HEK293 (cell line): ENCODE measurements at regions not wholly inside any gene's neighbourhood (a gene's known extent, or its start where the extent isn't known, plus 50 kb on each side); places are given as distances from the start of the nearest gene placed in this dataset.

Source experiments
- CTCF ChIA-PET: fragments of 350-600 bp; formaldehyde crosslinking; extraction: SDS; loops from one replicate; lab custom pipeline; 2021; ENCODE audit warnings: antibody characterized with exemption; lab: Yijun Ruan, JAX
- POLR2A ChIA-PET: fragments of 300-600 bp; formaldehyde crosslinking; extraction: SDS; loops from one replicate; lab custom pipeline; 2020; ENCODE audit warnings: antibody characterized with exemption, inconsistent platforms; lab: Yijun Ruan, JAX
- H3K27ac ChIP-seq: fragments of 200-500 bp; sonication (Bioruptor generic); 2 replicates; pipeline ENCODE4 v1.5.1; 2014; ENCODE audit warnings: low read depth, low read length, control low read depth, inconsistent platforms; ENCODE audit errors: extremely low read depth
- H3K36me3 ChIP-seq, 2 experiments: fragments of 200-500 bp in 1 of 2; sonication (Bioruptor generic) in 1 of 2; 1 replicate in 1 of 2; 2 replicates in 1 of 2; pipeline ENCODE4 v1.5.1; 2014 to 2017; ENCODE audit warnings: inconsistent platforms in 2 of 2, low read length in 2 of 2; ENCODE audit not compliant: control insufficient read depth in 2 of 2, insufficient read depth in 1 of 2
- H3K4me1 ChIP-seq: fragments of 200-500 bp; sonication (Bioruptor generic); 2 replicates; pipeline ENCODE4 v1.5.1; 2014; ENCODE audit warnings: mild to moderate bottlenecking, low read length, inconsistent platforms; ENCODE audit not compliant: control insufficient read depth, insufficient read depth
- H3K4me3 ChIP-seq: 2 replicates; pipeline ENCODE4 v1.5.1; 2011; ENCODE audit warnings: low read depth, mild to moderate bottlenecking, control low read depth, low read length, moderate library complexity
- H3K9me3 ChIP-seq: fragments of 200-500 bp; sonication (Bioruptor generic); 2 replicates; pipeline ENCODE4 v1.5.1; 2014; ENCODE audit warnings: low read depth, low read length, inconsistent platforms; ENCODE audit not compliant: control insufficient read depth, insufficient read depth
- AEBP2 ChIP-seq: fragments of 450-650 bp; formaldehyde crosslinking; IDR thresholded peaks from 2 replicates; pipeline ENCODE4 v1.5.1; 2016; ENCODE audit warnings: missing biosample characterization, missing genetic modification characterization, borderline replicate concordance
- BCL11B ChIP-seq: fragments of 450-650 bp; formaldehyde crosslinking; IDR thresholded peaks from 2 replicates; pipeline ENCODE4 v1.5.1; 2016; ENCODE audit warnings: low read depth, missing biosample characterization, missing genetic modification characterization
- GLI2 ChIP-seq: fragments of 450-650 bp; formaldehyde crosslinking; IDR thresholded peaks from 2 replicates; pipeline ENCODE4; 2017; ENCODE audit warnings: missing biosample characterization, missing genetic modification characterization, low read depth, borderline replicate concordance
- GLIS1 ChIP-seq: fragments of 450-650 bp; formaldehyde crosslinking; IDR thresholded peaks from 2 replicates; pipeline ENCODE4 v1.5.1; 2016; ENCODE audit warnings: missing biosample characterization, missing genetic modification characterization
- HIC1 ChIP-seq: fragments of 450-650 bp; formaldehyde crosslinking; IDR thresholded peaks from 2 replicates; pipeline ENCODE4 v1.5.1; 2016; ENCODE audit warnings: missing biosample characterization, missing genetic modification characterization
- PRDM1 ChIP-seq: fragments of 450-650 bp; formaldehyde crosslinking; IDR thresholded peaks from 2 replicates; pipeline ENCODE4; 2016; ENCODE audit warnings: missing biosample characterization, missing genetic modification characterization
- PRDM2 ChIP-seq: fragments of 450-650 bp; formaldehyde crosslinking; IDR thresholded peaks from 2 replicates; pipeline ENCODE4 v1.5.1; 2016; ENCODE audit warnings: missing biosample characterization, missing genetic modification characterization, borderline replicate concordance
- SP7 ChIP-seq: fragments of 450-650 bp; formaldehyde crosslinking; IDR thresholded peaks from 2 replicates; pipeline ENCODE4 v1.5.1; 2016; ENCODE audit warnings: missing biosample characterization, missing genetic modification characterization
- ZNF132 ChIP-seq: fragments of 450-650 bp; formaldehyde crosslinking; IDR thresholded peaks from 2 replicates; pipeline ENCODE4 v1.5.1; 2017; ENCODE audit warnings: missing biosample characterization, missing genetic modification characterization, borderline replicate concordance
- ZNF155 ChIP-seq: fragments of 450-650 bp; formaldehyde crosslinking; IDR thresholded peaks from 2 replicates; pipeline ENCODE4 v1.5.1; 2016; ENCODE audit warnings: missing biosample characterization, missing genetic modification characterization
- ZNF214 ChIP-seq: fragments of 450-650 bp; formaldehyde crosslinking; IDR thresholded peaks from 2 replicates; pipeline ENCODE4 v1.5.1; 2017; ENCODE audit warnings: missing biosample characterization, mild to moderate bottlenecking, missing genetic modification characterization, borderline replicate concordance
- ZNF239 ChIP-seq: fragments of 450-650 bp; formaldehyde crosslinking; IDR thresholded peaks from 2 replicates; pipeline ENCODE4 v1.5.1; 2016; ENCODE audit warnings: missing biosample characterization, missing genetic modification characterization
- ZNF302 ChIP-seq: fragments of 450-650 bp; formaldehyde crosslinking; IDR thresholded peaks from 2 replicates; pipeline ENCODE4 v1.5.1; 2016; ENCODE audit warnings: missing biosample characterization, missing genetic modification characterization, low read depth
- ZNF341 ChIP-seq: fragments of 450-650 bp; formaldehyde crosslinking; IDR thresholded peaks from 2 replicates; pipeline ENCODE4; 2016; ENCODE audit warnings: low read depth, missing biosample characterization, missing genetic modification characterization
- ZNF354C ChIP-seq: fragments of 450-650 bp; formaldehyde crosslinking; IDR thresholded peaks from 2 replicates; pipeline ENCODE4 v1.5.1; 2016; ENCODE audit warnings: missing biosample characterization, missing genetic modification characterization, low read depth, borderline replicate concordance
- ZNF624 ChIP-seq: fragments of 450-650 bp; formaldehyde crosslinking; IDR thresholded peaks from 2 replicates; pipeline ENCODE4 v1.5.1; 2017; ENCODE audit warnings: missing biosample characterization, missing genetic modification characterization
- ZNF837 ChIP-seq: fragments of 450-650 bp; formaldehyde crosslinking; IDR thresholded peaks from 2 replicates; pipeline ENCODE4 v1.5.1; 2016; ENCODE audit warnings: missing biosample characterization, missing genetic modification characterization
- TF ChIP-seq, protein P1 (sequence below): fragments of 450-650 bp; formaldehyde crosslinking; IDR thresholded peaks from 2 replicates; pipeline ENCODE4 v1.5.1; 2017; ENCODE audit warnings: missing biosample characterization, missing genetic modification characterization

DNA sequence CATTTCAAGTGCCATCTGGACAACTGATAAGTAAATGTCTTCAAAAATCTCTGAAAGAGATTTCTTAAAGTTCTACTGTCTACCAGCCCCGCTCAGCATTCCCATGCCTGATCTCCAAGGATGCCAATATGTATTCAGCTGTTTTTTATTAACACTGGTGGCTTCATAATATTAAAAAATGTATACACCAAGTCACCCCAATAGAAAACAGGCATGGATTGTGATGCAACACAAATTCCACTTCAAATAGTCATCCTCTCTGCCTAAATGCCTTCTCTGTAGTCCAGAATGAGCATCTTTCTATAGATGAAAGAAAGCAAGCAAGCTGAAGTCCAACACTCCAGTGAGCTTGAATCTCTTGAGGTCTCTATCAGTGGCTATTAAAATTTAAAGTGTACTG, 152.2 kb upstream of the PPARGC1A start:
- no peaks in the 10 kb centered on the region for H3K9me3 ChIP-seq
- H3K4me3 ChIP-seq, result no peak overlapping the region
- no peaks in the 10 kb centered on the region for H3K36me3 ChIP-seq
- POLR2A ChIA-PET, result no interaction called here
- TF ChIP-seq ZNF341 (tag by site-specific recombination), result no peak
- TF ChIP-seq ZNF624 (tag by site-specific recombination), result no peak
- no peak for TF ChIP-seq PRDM1 (tag by site-specific recombination)
- no peak for TF ChIP-seq ZNF837
- TF ChIP-seq PRDM2 (tag by site-specific recombination), result no peak
- no peak for TF ChIP-seq AEBP2 (tag by site-specific recombination)
- TF ChIP-seq GLIS1 (tag by site-specific recombination), result no peak
- no peak for TF ChIP-seq ZNF239 (tag by site-specific recombination)
- no peak for TF ChIP-seq BCL11B (tag by site-specific recombination)
- no peak for TF ChIP-seq ZNF214 (tag by site-specific recombination)
- no peak for TF ChIP-seq GLI2 (tag by site-specific recombination)
- no peak for TF ChIP-seq SP7 (tag by site-specific recombination)
- TF ChIP-seq ZNF155 (tag by site-specific recombination), result no peak
- no peak for TF ChIP-seq ZNF302 (tag by site-specific recombination)
- TF ChIP-seq, protein P1, sequence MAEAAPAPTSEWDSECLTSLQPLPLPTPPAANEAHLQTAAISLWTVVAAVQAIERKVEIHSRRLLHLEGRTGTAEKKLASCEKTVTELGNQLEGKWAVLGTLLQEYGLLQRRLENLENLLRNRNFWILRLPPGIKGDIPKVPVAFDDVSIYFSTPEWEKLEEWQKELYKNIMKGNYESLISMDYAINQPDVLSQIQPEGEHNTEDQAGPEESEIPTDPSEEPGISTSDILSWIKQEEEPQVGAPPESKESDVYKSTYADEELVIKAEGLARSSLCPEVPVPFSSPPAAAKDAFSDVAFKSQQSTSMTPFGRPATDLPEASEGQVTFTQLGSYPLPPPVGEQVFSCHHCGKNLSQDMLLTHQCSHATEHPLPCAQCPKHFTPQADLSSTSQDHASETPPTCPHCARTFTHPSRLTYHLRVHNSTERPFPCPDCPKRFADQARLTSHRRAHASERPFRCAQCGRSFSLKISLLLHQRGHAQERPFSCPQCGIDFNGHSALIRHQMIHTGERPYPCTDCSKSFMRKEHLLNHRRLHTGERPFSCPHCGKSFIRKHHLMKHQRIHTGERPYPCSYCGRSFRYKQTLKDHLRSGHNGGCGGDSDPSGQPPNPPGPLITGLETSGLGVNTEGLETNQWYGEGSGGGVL (tag by site-specific recombination), result no peak
- TF ChIP-seq ZNF132, result no peak
- no peak for TF ChIP-seq ZNF354C (tag by site-specific recombination)
- TF ChIP-seq HIC1 (tag by site-specific recombination), result no peak
- H3K4me1 ChIP-seq, result no peaks in the 10 kb centered on the region
- CTCF ChIA-PET, result no interaction called here
- H3K27ac ChIP-seq, result no peak overlapping the region
